NOMO-1 (cell line): ENCODE measurements at regions not wholly inside any gene's neighbourhood (a gene's known extent, or its start where the extent isn't known, plus 50 kb on each side); places are given as distances from the start of the nearest gene placed in this dataset.
"Not testable (repeated sequence)": the region's sequence is repeated elsewhere in the genome, so short reads cannot be mapped to it uniquely, and the experiment has no call there.

Experiments
- DNase-seq, 2 experiments: peaks; one replicate each; lab custom pipeline; 2025; ENCODE audit not compliant: unreplicated experiment in 2 of 2; lab: John Stamatoyannopoulos, UW

GRCh38 chr5:87661784-87662566 is 249.2 kb upstream of the CCNH start:
- DNase-seq: no peak

- DNase-seq: no peak
These were observed 240.5 kb upstream of the CCNH start for GRCh38 chr5:87653242-87653641.

- DNase-seq: no peak
These were observed 237.6 kb upstream of the CCNH start for GRCh38 chr5:87650284-87650683.

DNA sequence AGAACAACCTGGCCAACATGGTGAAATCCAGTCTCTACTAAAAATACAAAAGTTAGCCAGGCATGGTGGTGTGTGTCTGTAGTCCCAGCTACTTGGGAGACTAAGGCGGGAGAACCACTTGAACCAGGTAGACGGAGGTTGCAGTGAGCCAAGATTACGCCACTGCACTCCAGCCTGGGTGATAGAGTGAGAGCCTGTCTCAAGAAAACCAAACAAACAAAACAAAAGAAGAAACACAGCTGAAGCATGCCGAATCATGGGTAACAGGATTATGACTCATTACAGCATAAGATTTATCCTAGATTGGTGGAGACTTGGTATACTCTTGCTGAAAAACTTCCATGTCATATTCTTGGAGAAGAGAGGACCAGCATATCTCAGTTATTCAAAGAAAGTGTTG is 236.7 kb upstream of the CCNH start:
- DNase-seq: no peak

- no peak for DNase-seq
These were observed 232.5 kb upstream of the CCNH start for GRCh38 chr5:87645224-87645623.

- DNase-seq: no peak
These were observed 228.2 kb upstream of the CCNH start for GRCh38 chr5:87640902-87641301.

GRCh38 chr5:87627363-87627762 is 214.6 kb upstream of the CCNH start:
- DNase-seq: no peak

- DNase-seq: no peak
These were observed 195.7 kb upstream of the CCNH start for GRCh38 chr5:87608385-87608784.

DNA sequence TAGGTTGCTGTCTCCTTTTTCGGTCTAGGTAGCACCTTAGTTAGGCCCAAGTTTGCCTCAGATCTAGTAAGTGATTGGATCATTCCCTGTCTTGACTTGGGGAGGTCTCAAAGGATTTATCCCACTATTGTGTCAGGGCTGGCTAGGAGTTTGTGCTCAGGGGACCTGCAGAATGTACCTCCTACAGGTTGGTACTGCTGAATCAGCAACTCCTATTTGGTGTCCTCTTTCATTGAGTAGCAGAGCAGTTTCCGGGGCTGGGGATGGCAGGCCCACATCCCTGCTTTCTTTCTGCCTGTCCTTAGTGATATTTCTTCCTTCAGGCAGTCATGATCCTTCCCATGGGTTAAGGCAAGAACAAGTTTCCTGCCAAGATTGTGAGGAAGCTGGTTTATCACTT is 192.9 kb upstream of the CCNH start:
- DNase-seq: no peak

DNA sequence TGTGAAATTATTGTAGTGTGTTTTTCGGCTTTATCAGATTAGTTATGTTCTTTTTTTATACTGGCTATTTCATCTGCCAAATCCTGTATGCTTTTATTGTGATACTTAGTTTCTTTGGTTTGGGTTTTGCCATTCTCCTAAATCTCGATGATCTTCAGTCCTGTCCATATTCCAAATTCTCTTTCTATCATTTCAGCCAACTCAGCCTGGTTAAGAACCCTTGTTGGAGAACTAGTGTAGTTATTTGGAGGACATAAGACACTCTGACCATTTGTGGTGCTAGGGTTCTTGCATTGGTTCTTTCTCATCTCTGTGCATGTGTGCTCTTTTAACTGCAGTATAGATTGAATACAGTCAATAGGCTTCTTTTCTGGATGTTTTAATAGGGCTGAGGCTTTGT is 187.0 kb upstream of the CCNH start:
- DNase-seq: no peak

GRCh38 chr5:87598460-87598859 is 185.7 kb upstream of the CCNH start:
- no peak for DNase-seq

DNA sequence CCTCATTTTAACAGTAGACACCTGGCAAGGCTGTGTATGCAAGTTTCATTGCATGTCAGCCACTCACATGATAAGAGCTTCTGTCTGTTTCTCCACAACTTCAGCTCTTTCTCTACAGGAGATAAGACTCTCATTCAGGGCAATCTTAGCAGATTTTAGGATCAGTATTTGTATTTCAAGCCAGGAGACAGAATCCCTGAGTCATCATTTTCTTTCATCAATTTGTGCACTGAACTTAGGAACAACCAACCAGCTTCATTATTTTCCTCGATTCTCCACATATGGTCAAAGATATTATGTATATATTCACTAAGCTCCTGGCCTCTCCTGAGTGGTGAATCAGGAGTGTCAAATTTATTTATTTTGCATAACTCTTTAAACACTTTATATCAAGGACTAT is 181.8 kb upstream of the CCNH start:
- DNase-seq: no peak

- no peak for DNase-seq
These were observed 176.9 kb upstream of the CCNH start for GRCh38 chr5:87589587-87589986.

GRCh38 chr5:87588316-87588715 is 175.6 kb upstream of the CCNH start:
- no peak for DNase-seq

GRCh38 chr5:87583704-87584103 is 171.0 kb upstream of the CCNH start:
- not testable (repeated sequence) for DNase-seq

GRCh38 chr5:87582149-87582548 is 169.4 kb upstream of the CCNH start:
- DNase-seq: no peak

DNA sequence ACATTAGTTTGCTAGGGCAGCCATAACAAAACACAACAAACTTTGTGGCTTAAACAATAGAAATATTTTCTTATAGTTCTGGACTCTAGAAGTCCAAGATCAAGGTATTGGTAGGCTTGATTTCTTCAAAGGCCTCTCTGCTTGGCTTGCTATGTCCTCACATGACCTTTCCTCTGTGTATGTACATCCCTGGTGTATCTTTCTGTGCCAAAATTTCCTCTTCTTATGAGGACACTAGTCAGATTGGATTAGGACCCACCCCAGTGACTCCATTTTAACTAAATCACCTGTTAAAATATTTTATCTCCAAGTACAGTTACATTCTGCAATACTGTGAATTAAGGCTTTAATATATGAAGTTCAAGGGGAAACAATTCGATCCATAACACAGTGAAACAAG is 168.9 kb upstream of the CCNH start:
- DNase-seq: no peak

- no peak for DNase-seq
These were observed 166.9 kb upstream of the CCNH start for GRCh38 chr5:87579678-87580077.

GRCh38 chr5:87576867-87577266 is 164.1 kb upstream of the CCNH start:
- DNase-seq: no peak

DNA sequence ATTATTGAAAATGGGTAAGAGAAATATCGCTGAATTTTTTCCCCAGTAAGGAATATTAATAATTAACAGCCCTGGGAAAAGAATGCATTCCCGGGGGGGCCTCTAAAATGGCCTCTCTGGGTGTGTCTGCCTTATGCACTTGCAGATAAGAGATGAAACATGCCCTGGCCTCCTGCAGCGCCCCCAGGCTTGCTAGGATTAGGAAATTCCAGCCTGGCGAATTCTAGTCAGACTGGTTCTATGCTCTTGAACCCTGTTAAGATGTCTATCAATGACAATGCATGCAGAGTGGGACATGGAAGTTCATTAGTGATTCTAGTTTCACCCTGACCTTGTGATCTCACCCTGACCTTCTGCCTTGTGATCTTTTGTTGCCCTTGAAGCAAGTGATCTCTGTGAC is 163.6 kb upstream of the CCNH start:
- not testable (repeated sequence) for DNase-seq

GRCh38 chr5:87574106-87574505 is 161.4 kb upstream of the CCNH start:
- DNase-seq: no peak

DNA sequence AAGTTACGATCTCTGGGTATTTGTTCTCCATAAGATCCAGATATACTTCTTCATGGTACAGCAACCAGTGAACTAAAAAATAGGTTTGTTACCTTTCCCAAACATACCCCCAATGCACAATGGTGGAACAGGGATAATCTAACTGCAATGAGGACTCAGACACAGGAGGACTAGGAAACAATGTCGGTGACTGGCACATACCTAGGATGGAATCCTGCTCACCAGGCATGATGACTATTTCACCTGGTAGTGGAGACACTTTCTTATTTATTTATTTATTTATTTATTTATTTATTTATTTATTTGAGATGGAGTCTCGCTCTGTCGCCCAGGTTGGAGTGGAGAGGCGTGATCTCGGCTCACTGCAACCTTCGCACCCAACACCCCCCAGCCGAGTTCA is 159.9 kb upstream of the CCNH start:
- DNase-seq: no peak

DNA sequence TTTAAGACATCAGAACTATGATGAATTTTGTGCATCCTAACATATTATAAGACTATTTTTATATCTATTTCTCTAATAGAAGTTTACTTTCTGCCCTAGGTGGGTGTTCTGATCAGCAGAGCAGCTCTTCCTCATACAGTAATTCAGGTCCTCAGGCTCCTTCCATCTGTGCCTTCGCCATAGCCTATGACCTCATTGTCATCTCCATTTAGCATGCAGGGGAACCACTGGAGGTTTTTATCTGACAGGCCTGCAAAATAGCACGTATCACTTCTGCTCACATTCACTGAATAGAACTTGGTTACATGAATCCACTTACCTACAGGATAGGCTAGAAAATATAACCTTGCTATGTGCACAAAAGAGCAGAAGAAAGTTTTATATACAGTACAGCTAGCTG is 159.4 kb upstream of the CCNH start:
- DNase-seq: no peak
